B cell (primary cell): ENCODE measurements at regions not wholly inside any gene's neighbourhood (a gene's known extent, or its start where the extent isn't known, plus 50 kb on each side); places are given as distances from the start of the nearest gene placed in this dataset.

Experiments
- ATAC-seq: fragments of 200-7000 bp; cut with Tn5 transposase; one replicate; pipeline ENCODE4 v1.10.0; 2021; ENCODE audit warnings: low read depth, mild to moderate bottlenecking, moderate number of reproducible peaks, moderate library complexity
- CTCF ChIA-PET: fragments of 350-600 bp; sonication (Branson Sonifier 250); formaldehyde crosslinking; loops from one replicate; lab custom pipeline; 2021; ENCODE audit warnings: antibody characterized with exemption, inconsistent platforms; lab: Charles Lee
- POLR2A ChIA-PET: fragments of 350-600 bp; sonication (Branson Sonifier 250); formaldehyde crosslinking; loops from one replicate; lab custom pipeline; 2021; ENCODE audit warnings: antibody characterized with exemption; lab: Charles Lee
- DNase-seq: peaks from one replicate; pipeline ENCODE4 v3.0.0; 2013
- H2AFZ ChIP-seq: 2 replicates; pipeline ENCODE4 v1.6.1; 2012; ENCODE audit warnings: mild to moderate bottlenecking, low read depth, low read length; ENCODE audit not compliant: insufficient read depth, poor library complexity, severe bottlenecking
- H3K27ac ChIP-seq, 2 donors: 1 replicate in 1 of 2; 2 replicates in 1 of 2; pipeline ENCODE4 v1.5.1; 2012 to 2013; ENCODE audit warnings: low read length in 2 of 2, mild to moderate bottlenecking in 2 of 2, moderate library complexity in 1 of 2
- H3K27me3 ChIP-seq, 4 experiments: fragments of 200-600 bp in 1 of 4; sonication (generic) in 1 of 4; replicated peaks in 1 of 4; 1 replicate in 2 of 4; 2 replicates in 2 of 4; pipeline versions ENCODE4 v1.6.1 to v1.7.0; 2013 to 2016; ENCODE audit warnings: low read length in 3 of 4, mild to moderate bottlenecking in 2 of 4, mixed read lengths in 1 of 4, moderate library complexity in 1 of 4; ENCODE audit not compliant: insufficient read depth in 4 of 4, control insufficient read depth in 3 of 4; ENCODE audit errors: control extremely low read depth in 1 of 4
- H3K36me3 ChIP-seq, 2 experiments: replicated peaks in 1 of 2; 1 replicate in 1 of 2; 2 replicates in 1 of 2; pipeline versions ENCODE4 v1.6.1 to v1.7.1; 2013; ENCODE audit warnings: low read length in 1 of 2; ENCODE audit not compliant: insufficient read depth in 2 of 2, control insufficient read depth in 1 of 2; ENCODE audit errors: control extremely low read depth in 1 of 2, extremely low read depth in 1 of 2
- H3K4me1 ChIP-seq, 2 donors: fragments of 200-600 bp in 1 of 2; sonication (generic) in 1 of 2; 1 replicate in 1 of 2; 2 replicates in 1 of 2; pipeline versions ENCODE4 v1.5.1 to v1.6.1; 2013 to 2017; ENCODE audit warnings: low read length in 2 of 2; ENCODE audit not compliant: control insufficient read depth in 2 of 2, insufficient read depth in 2 of 2
- H3K4me2 ChIP-seq: replicated peaks from 2 replicates; pipeline ENCODE3; 2012; ENCODE audit warnings: mild to moderate bottlenecking, low read depth, low read length; ENCODE audit not compliant: poor library complexity, severe bottlenecking
- H3K4me3 ChIP-seq, 5 experiments: fragments of 200-600 bp in 1 of 5; sonication (generic) in 1 of 5; 1 replicate in 3 of 5; 2 replicates in 2 of 5; pipeline versions ENCODE4 v1.5.1 to v1.7.0; 2011 to 2016; ENCODE audit warnings: low read length in 4 of 5, mild to moderate bottlenecking in 4 of 5, low read depth in 2 of 5, control low read depth in 1 of 5, moderate library complexity in 1 of 5; ENCODE audit not compliant: insufficient read depth in 1 of 5; ENCODE audit errors: control extremely low read depth in 1 of 5, extremely low read depth in 1 of 5
- H3K79me2 ChIP-seq: fragments of 200-600 bp; sonication (generic); one replicate; pipeline ENCODE4 v1.6.0; 2016; ENCODE audit warnings: low read length; ENCODE audit not compliant: control insufficient read depth, insufficient read depth
- H3K9ac ChIP-seq: fragments of 200-600 bp; sonication (generic); 2 replicates; pipeline ENCODE4 v1.6.1; 2017; ENCODE audit warnings: mild to moderate bottlenecking, low read length, moderate library complexity
- H3K9me3 ChIP-seq, 3 donors: one replicate each; pipeline versions ENCODE4 v1.6.1 to v1.7.1; 2013; ENCODE audit warnings: low read length in 2 of 3; ENCODE audit not compliant: control insufficient read depth in 2 of 3, insufficient read depth in 1 of 3; ENCODE audit errors: control extremely low read depth in 1 of 3
- H4K20me1 ChIP-seq: 2 replicates; pipeline ENCODE4 v1.6.0; 2012; ENCODE audit warnings: mild to moderate bottlenecking, low read length; ENCODE audit not compliant: insufficient read depth, control insufficient read depth, poor library complexity, severe bottlenecking
- H3K27ac Mint-ChIP-seq: one replicate; pipeline ENCODE4 v1.8.0; 2021; ENCODE audit warnings: mixed read lengths
- H3K27me3 Mint-ChIP-seq: one replicate; pipeline ENCODE4 v1.8.0; 2021; ENCODE audit warnings: mixed read lengths
- H3K4me1 Mint-ChIP-seq: one replicate; pipeline ENCODE4 v1.8.0; 2021; ENCODE audit warnings: mixed read lengths
- H3K4me3 Mint-ChIP-seq: one replicate; pipeline ENCODE4 v1.8.0; 2021; ENCODE audit warnings: mixed read lengths
- H3K9me3 Mint-ChIP-seq: one replicate; pipeline ENCODE4 v1.8.0; 2022; ENCODE audit warnings: mixed read lengths; ENCODE audit not compliant: insufficient read depth
- CTCF ChIP-seq: fragments of 200-600 bp; IDR thresholded peaks from one replicate; pipeline ENCODE4 v1.8.0; 2022; ENCODE audit warnings: antibody characterized with exemption, mild to moderate bottlenecking
- EZH2 ChIP-seq: IDR thresholded peaks from 2 replicates; pipeline ENCODE4 v1.6.1; 2012; ENCODE audit warnings: borderline replicate concordance, low read depth, mild to moderate bottlenecking, moderate library complexity, low read length; ENCODE audit not compliant: insufficient read depth, poor library complexity, severe bottlenecking
- WGBS: methylation state at CpG from one replicate; pipeline ENCODE4 v1.1.5; 2013; ENCODE audit warnings: missing lambda C conversion rate; ENCODE audit not compliant: insufficient coverage; 5-methylcytosine and 5-hydroxymethylcytosine counted together
- intact Hi-C: fragments of 100-400 bp; cut with micrococcal nuclease; formaldehyde crosslinking; loops from one replicate; pipeline ENCODE4 v1.10.0; 2022

GRCh38 chr6:68343901-68344300, 291.2 kb upstream of the ADGRB3 start:
- no peaks in the 10 kb centered on the region for H3K79me2 ChIP-seq
- H2AFZ ChIP-seq, result no peak overlapping the region
- H3K9me3 ChIP-seq, result no peaks in the 10 kb centered on the region
- H3K27ac ChIP-seq, result no peak overlapping the region
- no peaks in the 10 kb centered on the region for H3K27me3 ChIP-seq
- WGBS, result no CpG with 5 or more reads among the region's 1 CpG
- no peaks in the 10 kb centered on the region for H3K36me3 ChIP-seq
- Mint-ChIP-seq H3K9me3 (no peaks in the 10 kb centered on the region), H3K4me3 (no peak overlapping the region), H3K27ac (no peak overlapping the region), H3K27me3 (no peaks in the 10 kb centered on the region), H3K4me1 (no peaks in the 10 kb centered on the region)
- POLR2A ChIA-PET, result no interaction called here
- H4K20me1 ChIP-seq, result no peaks in the 10 kb centered on the region
- CTCF ChIA-PET, result interaction anchor here (0.6 to 1.7 kb wide), 3 partner anchors 1101 to 1765 kb away, joined by 3 to 6 read pairs (median 4); no protein-coding TSS in a partner anchor
- TF ChIP-seq EZH2, result no peak
- TF ChIP-seq CTCF, result no peak
- no peak overlapping the region for H3K9ac ChIP-seq
- no peak overlapping the region for H3K4me3 ChIP-seq
- ATAC-seq (no peak), DNase-seq (no peak)
- no peak overlapping the region for H3K4me2 ChIP-seq
- no peaks in the 10 kb centered on the region for H3K4me1 ChIP-seq
- intact Hi-C loops, result no loop called here

GRCh38 chr6:68342286-68342685, 292.8 kb upstream of the ADGRB3 start:
- no peak overlapping the region for H3K4me3 Mint-ChIP-seq
- CTCF ChIA-PET, result interaction anchor here (1.6 kb wide), 1 partner anchor 17 kb away, joined by 3 read pairs; no protein-coding TSS in a partner anchor
- no peak for DNase-seq

More at GRCh38 chr6:68342286-68342685, 292.8 kb upstream of the ADGRB3 start:
- no peak for ATAC-seq
- no peaks in the 10 kb centered on the region for H3K9me3 ChIP-seq
- no peaks in the 10 kb centered on the region for H3K27me3 ChIP-seq
- Mint-ChIP-seq H3K4me1 (no peaks in the 10 kb centered on the region), H3K27ac (no peak overlapping the region), H3K9me3 (no peaks in the 10 kb centered on the region), H3K27me3 (no peaks in the 10 kb centered on the region)
- POLR2A ChIA-PET, result no interaction called here
- intact Hi-C loops, result no loop called here
- H3K4me1 ChIP-seq, result no peaks in the 10 kb centered on the region
- no peaks in the 10 kb centered on the region for H3K36me3 ChIP-seq
- H3K4me3 ChIP-seq, result no peak overlapping the region
- H3K27ac ChIP-seq, result no peak overlapping the region
- H3K79me2 ChIP-seq, result no peaks in the 10 kb centered on the region
- H3K4me2 ChIP-seq, result no peak overlapping the region
- H4K20me1 ChIP-seq, result no peaks in the 10 kb centered on the region
- TF ChIP-seq CTCF (no peak), EZH2 (no peak)
- no peak overlapping the region for H2AFZ ChIP-seq
- WGBS, result no CpG with 5 or more reads among the region's 1 CpG
- no peak overlapping the region for H3K9ac ChIP-seq
